ENCODE measurements at regions not wholly inside any gene's neighbourhood (a gene's known extent, or its start where the extent isn't known, plus 50 kb on each side); places are given as distances from the start of the nearest gene placed in this dataset.

DNA sequence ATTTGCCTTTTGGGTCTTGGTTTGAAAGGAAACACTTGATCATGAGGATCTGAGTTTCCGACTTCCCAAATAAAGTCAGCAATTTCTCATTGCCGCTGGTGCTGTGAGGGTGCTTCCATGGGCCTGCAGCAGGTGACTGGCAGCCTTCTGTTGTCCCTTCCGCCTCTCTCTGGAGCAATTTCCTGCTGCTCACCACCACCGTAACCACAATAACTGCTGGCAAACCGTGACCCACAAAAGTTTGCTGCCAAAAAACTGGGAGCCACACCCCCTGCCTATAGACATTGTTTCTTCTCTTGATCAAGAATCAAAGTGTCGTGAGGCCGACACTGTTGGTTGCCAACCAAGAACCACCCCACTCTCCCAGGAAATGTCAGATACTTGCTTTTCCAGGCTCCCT, 164.0 kb downstream of the NR2F2 start:
- TF ChIP-seq SRSF1 (IDR thresholded peaks at IDR 0.05; ENCODE audit: low read depth, low read length) = no peak
- TF ChIP-seq, protein P1, sequence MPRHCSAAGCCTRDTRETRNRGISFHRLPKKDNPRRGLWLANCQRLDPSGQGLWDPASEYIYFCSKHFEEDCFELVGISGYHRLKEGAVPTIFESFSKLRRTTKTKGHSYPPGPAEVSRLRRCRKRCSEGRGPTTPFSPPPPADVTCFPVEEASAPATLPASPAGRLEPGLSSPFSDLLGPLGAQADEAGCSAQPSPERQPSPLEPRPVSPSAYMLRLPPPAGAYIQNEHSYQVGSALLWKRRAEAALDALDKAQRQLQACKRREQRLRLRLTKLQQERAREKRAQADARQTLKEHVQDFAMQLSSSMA (CRISPR knock-in tag; IDR thresholded peaks at IDR 0.05) = no peak
- no peak for TF ChIP-seq ZNF431 (CRISPR knock-in tag; IDR thresholded peaks at IDR 0.05)
- TF ChIP-seq TRIM24 (IDR thresholded peaks at IDR 0.05) = no peak
- TF ChIP-seq, protein P2, sequence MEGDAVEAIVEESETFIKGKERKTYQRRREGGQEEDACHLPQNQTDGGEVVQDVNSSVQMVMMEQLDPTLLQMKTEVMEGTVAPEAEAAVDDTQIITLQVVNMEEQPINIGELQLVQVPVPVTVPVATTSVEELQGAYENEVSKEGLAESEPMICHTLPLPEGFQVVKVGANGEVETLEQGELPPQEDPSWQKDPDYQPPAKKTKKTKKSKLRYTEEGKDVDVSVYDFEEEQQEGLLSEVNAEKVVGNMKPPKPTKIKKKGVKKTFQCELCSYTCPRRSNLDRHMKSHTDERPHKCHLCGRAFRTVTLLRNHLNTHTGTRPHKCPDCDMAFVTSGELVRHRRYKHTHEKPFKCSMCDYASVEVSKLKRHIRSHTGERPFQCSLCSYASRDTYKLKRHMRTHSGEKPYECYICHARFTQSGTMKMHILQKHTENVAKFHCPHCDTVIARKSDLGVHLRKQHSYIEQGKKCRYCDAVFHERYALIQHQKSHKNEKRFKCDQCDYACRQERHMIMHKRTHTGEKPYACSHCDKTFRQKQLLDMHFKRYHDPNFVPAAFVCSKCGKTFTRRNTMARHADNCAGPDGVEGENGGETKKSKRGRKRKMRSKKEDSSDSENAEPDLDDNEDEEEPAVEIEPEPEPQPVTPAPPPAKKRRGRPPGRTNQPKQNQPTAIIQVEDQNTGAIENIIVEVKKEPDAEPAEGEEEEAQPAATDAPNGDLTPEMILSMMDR (IDR thresholded peaks at IDR 0.05 in 2 of 3, conservative IDR thresholded peaks at IDR 0.05 in 1 of 3; ENCODE audit: insufficient read depth in 2 of 3, low read depth in 1 of 3, low read length in 3 of 3) = no peak
- TF ChIP-seq SNRNP70 (optimal IDR thresholded peaks at IDR 0.05; ENCODE audit: low read depth, low read length) = no peak
- no peak for TF ChIP-seq GATAD2A (IDR thresholded peaks at IDR 0.05)

All from K562 (cell line).